Smooth muscle cell (in vitro differentiated cells): ENCODE measurements at regions not wholly inside any gene's neighbourhood (a gene's known extent, or its start where the extent isn't known, plus 50 kb on each side); places are given as distances from the start of the nearest gene placed in this dataset.

ENCODE experiments used
- DNase-seq: peaks from one replicate; lab custom pipeline; 2025; ENCODE audit not compliant: unreplicated experiment; lab: John Stamatoyannopoulos, UW
- H2AFZ ChIP-seq: fragments of 200-600 bp; sonication (generic); 2 replicates; pipeline ENCODE4 v1.6.0; 2016; ENCODE audit warnings: antibody characterized with exemption, low read depth, mild to moderate bottlenecking
- H3F3A ChIP-seq: fragments of 200-600 bp; sonication (generic); 2 replicates; pipeline ENCODE4 v1.6.0; 2017; ENCODE audit warnings: antibody characterized with exemption, low read depth
- H3K27ac ChIP-seq: fragments of 200-600 bp; sonication (generic); 2 replicates; pipeline ENCODE4 v1.5.1; 2016; ENCODE audit warnings: low read depth, mild to moderate bottlenecking
- H3K27me3 ChIP-seq: fragments of 200-600 bp; sonication (generic); 2 replicates; pipeline ENCODE4 v1.6.1; 2016; ENCODE audit warnings: low read depth, mild to moderate bottlenecking
- H3K36me3 ChIP-seq: fragments of 200-600 bp; sonication (generic); 2 replicates; pipeline ENCODE4 v1.5.1; 2016; ENCODE audit warnings: low read depth
- H3K4me1 ChIP-seq: fragments of 200-600 bp; sonication (generic); 2 replicates; pipeline ENCODE4 v1.5.1; 2016; ENCODE audit warnings: low read depth
- H3K4me2 ChIP-seq: fragments of 200-600 bp; sonication (generic); 2 replicates; pipeline ENCODE4 v1.6.0; 2016; ENCODE audit warnings: mild to moderate bottlenecking
- H3K4me3 ChIP-seq: fragments of 200-600 bp; sonication (generic); 2 replicates; pipeline ENCODE4 v1.5.1; 2016; ENCODE audit warnings: mild to moderate bottlenecking
- H3K79me2 ChIP-seq: fragments of 200-600 bp; sonication (generic); 2 replicates; pipeline ENCODE4 v1.6.0; 2016; ENCODE audit warnings: low read depth, mild to moderate bottlenecking
- H3K9ac ChIP-seq: fragments of 200-600 bp; sonication (generic); 2 replicates; pipeline ENCODE4 v1.6.0; 2016; ENCODE audit warnings: low read depth
- H3K9me3 ChIP-seq: fragments of 200-600 bp; sonication (generic); replicated peaks from 2 replicates; pipeline ENCODE4 v1.5.1; 2016; ENCODE audit warnings: low read depth
- H4K20me1 ChIP-seq: fragments of 200-600 bp; sonication (generic); 2 replicates; pipeline ENCODE4 v1.6.0; 2016; ENCODE audit warnings: low read depth
- WGBS: methylation state at CpG from one replicate; pipeline ENCODE4 v1.1.7; 2016; ENCODE audit warnings: low lambda C conversion rate; 5-methylcytosine and 5-hydroxymethylcytosine counted together
- TF ChIP-seq, protein P1 (sequence below): fragments of 200-600 bp; sonication (generic); IDR thresholded peaks from 2 replicates; pipeline ENCODE4 v1.5.1; 2017; ENCODE audit warnings: borderline replicate concordance, mild to moderate bottlenecking, antibody characterized with exemption; ENCODE audit not compliant: insufficient read depth, poor library complexity, severe bottlenecking

DNA sequence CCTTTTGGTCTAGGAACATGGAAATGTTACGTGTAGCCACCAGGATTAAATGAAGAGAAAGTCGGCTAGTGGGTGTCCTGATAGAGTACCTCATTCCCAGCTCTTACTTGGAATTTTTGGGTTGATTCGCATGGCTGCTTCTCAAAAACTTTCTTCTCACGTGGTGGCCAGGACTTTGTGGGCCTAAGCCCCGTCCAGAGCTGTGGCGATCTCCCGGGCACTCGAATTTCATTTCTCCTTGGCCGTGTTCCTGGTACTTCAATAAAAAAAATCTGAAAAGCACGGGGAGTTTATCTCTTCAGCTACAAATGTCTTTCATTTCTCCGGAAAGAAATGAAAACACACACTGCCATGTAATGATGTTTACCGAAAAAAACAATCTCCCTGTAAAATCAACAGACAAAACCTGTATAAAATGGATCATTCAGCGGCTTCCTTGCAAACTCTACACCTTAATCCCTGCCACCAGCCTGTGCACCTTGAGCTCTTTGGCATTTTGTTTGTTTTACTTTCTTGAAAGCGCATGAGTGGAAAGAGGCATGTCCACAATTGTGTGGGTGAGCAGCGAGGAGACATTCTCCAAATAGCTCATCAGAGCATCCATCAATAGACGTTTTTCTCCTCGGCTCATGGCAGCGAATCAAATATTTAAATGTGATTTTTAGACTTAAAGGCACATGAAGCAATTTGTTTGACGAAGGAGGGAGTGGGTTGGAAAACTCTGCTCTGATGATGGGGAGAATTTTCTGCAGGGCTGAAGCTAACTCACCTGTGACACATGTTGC is 173.1 kb downstream of the TFAP2C start:
- Histone ChIP-seq H3K27me3 (no peaks in the 10 kb centered on the region), H4K20me1 (no peaks in the 10 kb centered on the region), H3K4me1 (peaks cover 5% of the 10 kb centered on the region), H3K27ac (no peak overlapping the region), H2AFZ (no peak overlapping the region), H3K79me2 (no peaks in the 10 kb centered on the region), H3K4me3 (no peak overlapping the region), H3F3A (no peaks in the 10 kb centered on the region), H3K36me3 (no peaks in the 10 kb centered on the region), H3K9ac (no peak overlapping the region), H3K9me3 (no peaks in the 10 kb centered on the region), H3K4me2 (no peak overlapping the region)
- no peak for DNase-seq
- 88% methylated on average over 19 of the region's 19 CpGs for WGBS
- TF ChIP-seq, protein P1, sequence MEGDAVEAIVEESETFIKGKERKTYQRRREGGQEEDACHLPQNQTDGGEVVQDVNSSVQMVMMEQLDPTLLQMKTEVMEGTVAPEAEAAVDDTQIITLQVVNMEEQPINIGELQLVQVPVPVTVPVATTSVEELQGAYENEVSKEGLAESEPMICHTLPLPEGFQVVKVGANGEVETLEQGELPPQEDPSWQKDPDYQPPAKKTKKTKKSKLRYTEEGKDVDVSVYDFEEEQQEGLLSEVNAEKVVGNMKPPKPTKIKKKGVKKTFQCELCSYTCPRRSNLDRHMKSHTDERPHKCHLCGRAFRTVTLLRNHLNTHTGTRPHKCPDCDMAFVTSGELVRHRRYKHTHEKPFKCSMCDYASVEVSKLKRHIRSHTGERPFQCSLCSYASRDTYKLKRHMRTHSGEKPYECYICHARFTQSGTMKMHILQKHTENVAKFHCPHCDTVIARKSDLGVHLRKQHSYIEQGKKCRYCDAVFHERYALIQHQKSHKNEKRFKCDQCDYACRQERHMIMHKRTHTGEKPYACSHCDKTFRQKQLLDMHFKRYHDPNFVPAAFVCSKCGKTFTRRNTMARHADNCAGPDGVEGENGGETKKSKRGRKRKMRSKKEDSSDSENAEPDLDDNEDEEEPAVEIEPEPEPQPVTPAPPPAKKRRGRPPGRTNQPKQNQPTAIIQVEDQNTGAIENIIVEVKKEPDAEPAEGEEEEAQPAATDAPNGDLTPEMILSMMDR = no peak

DNA sequence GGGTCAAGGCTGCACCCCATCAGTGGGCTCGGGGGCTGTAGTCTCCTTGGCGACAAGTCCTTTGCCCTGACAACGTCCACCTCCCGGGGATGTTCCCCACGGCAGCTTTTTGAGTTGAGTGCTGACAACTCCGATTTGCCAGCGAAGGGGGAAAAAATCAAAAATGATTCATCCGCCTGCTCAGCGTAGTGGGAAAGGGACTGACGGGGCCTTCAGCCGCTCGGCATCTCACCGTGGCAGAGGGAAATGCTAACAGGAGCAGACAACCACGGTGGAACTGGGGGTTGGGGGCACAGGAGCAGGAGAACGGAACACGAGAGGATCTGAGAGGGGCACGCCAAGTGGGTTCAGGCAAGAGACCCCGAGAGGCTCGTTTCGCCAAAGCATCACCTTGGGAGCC is 173.7 kb downstream of the TFAP2C start:
- WGBS = 95% methylated on average over 19 of the region's 20 CpGs
- H3K9ac ChIP-seq = no peak overlapping the region
- no peaks in the 10 kb centered on the region for H3K36me3 ChIP-seq
- no peak overlapping the region for H3K4me3 ChIP-seq
- no peak overlapping the region for H2AFZ ChIP-seq
- H3F3A ChIP-seq = no peaks in the 10 kb centered on the region
- H3K27me3 ChIP-seq = no peaks in the 10 kb centered on the region
- DNase-seq = no peak
- peaks cover 11% of the 10 kb centered on the region for H3K4me1 ChIP-seq
- no peaks in the 10 kb centered on the region for H3K79me2 ChIP-seq
- H4K20me1 ChIP-seq = no peaks in the 10 kb centered on the region
- H3K4me2 ChIP-seq = no peak overlapping the region
- no peaks in the 10 kb centered on the region for H3K9me3 ChIP-seq
- H3K27ac ChIP-seq = no peak overlapping the region
- TF ChIP-seq, protein P1 = no peak

DNA sequence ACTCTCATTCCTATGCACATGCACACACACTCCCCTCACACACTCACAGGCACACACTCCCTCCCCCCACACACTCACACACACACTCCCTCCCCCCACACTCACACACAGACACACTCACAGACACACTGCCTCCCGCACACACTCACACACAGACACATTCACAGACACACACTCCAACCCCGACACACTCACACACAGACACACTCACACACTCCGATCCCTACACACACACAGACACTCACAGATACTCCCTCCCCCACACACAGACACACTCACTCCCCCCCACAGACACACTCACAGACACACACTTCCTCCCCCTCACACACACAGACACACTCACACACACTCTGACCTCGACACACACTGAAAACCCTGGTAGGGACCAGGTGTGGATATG is 176.2 kb downstream of the TFAP2C start:
- no peak overlapping the region for H3K9ac ChIP-seq
- H3F3A ChIP-seq = no peaks in the 10 kb centered on the region
- no peaks in the 10 kb centered on the region for H3K36me3 ChIP-seq
- no peak overlapping the region for H3K27ac ChIP-seq
- no peak for DNase-seq
- no peaks in the 10 kb centered on the region for H3K79me2 ChIP-seq
- WGBS = 98% methylated on average over 3 of the region's 4 CpGs
- peaks cover 4% of the 10 kb centered on the region for H3K27me3 ChIP-seq
- no peak overlapping the region for H2AFZ ChIP-seq
- peaks cover 23% of the 10 kb centered on the region for H3K4me1 ChIP-seq
- H3K9me3 ChIP-seq = no peaks in the 10 kb centered on the region
- TF ChIP-seq, protein P1 = no peak
- no peak overlapping the region for H3K4me2 ChIP-seq
- no peak overlapping the region for H3K4me3 ChIP-seq
- no peaks in the 10 kb centered on the region for H4K20me1 ChIP-seq

DNA sequence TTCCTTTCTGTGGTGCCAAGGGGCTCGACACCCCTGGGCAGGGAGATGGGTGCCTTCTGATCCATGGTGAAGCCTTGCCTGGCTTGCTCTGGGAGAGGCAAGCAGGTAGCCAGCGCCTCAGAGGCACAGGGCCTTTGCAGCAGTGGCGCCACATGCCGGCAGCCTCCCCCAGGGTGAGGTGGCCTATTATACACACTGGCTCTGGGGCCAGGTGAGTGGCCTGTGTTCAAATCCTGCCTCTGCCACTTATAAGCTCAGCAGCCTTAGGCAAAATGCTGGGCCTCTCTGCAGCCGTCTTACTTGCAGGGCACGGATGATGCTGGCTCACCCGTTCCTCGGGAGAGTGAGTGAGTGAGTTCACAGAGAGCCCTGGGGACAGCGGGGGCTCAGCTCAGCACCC is 176.9 kb downstream of the TFAP2C start:
- Histone ChIP-seq H3K9me3 (no peaks in the 10 kb centered on the region), H3K4me3 (no peak overlapping the region), H3K36me3 (no peaks in the 10 kb centered on the region), H2AFZ (no peak overlapping the region), H3K27ac (no peak overlapping the region), H3K79me2 (no peaks in the 10 kb centered on the region), H3K27me3 (peaks cover 4% of the 10 kb centered on the region), H3F3A (no peaks in the 10 kb centered on the region), H3K4me2 (no peak overlapping the region), H4K20me1 (no peaks in the 10 kb centered on the region), H3K9ac (no peak overlapping the region), H3K4me1 (peaks cover 23% of the 10 kb centered on the region)
- DNase-seq = no peak
- TF ChIP-seq, protein P1 = no peak
- WGBS = 96% methylated on average over 9 of the region's 9 CpGs
